ENCODE measurements at regions not wholly inside any gene's neighbourhood (a gene's known extent, or its start where the extent isn't known, plus 50 kb on each side); places are given as distances from the start of the nearest gene placed in this dataset.

- DNase-seq (ENCODE audit: low spot score) = no peak
These were observed 1470.6 kb upstream of the PABPC4L start for GRCh38 chr4:135672202-135672601.

GRCh38 chr4:135670548-135670947 is 1469.0 kb upstream of the PABPC4L start:
- DNase-seq (ENCODE audit: low spot score) = no peak
